ENCODE measurements at regions not wholly inside any gene's neighbourhood (a gene's known extent, or its start where the extent isn't known, plus 50 kb on each side); places are given as distances from the start of the nearest gene placed in this dataset.

- no peak for TF ChIP-seq MAFK (IDR thresholded peaks at IDR 0.05; ENCODE audit: partially characterized antibody)
- TF ChIP-seq CTCF (IDR thresholded peaks at IDR 0.05) = no peak
- TF ChIP-seq POLR2A (IDR thresholded peaks at IDR 0.05; ENCODE audit: low read length) = no peak
- no peak for TF ChIP-seq GATA3 (IDR thresholded peaks at IDR 0.05; ENCODE audit: borderline replicate concordance)
- TF ChIP-seq ZFP36 (IDR thresholded peaks at IDR 0.05; ENCODE audit: borderline replicate concordance, partially characterized antibody) = no peak
- TF ChIP-seq E2F6 (IDR thresholded peaks at IDR 0.05; ENCODE audit: borderline replicate concordance, low read depth) = no peak
These were observed 93.7 kb upstream of the PROKR2 start for GRCh38 chr20:5410470-5410869.
